Activated CD8-positive, alpha-beta T cell treated with anti-CD3 and anti-CD28 coated beads, Interleukin-2, amount 10 ng/mL, durations not matched to agents 7 days and 5 days (primary cell): ENCODE measurements at regions not wholly inside any gene's neighbourhood (a gene's known extent, or its start where the extent isn't known, plus 50 kb on each side); places are given as distances from the start of the nearest gene placed in this dataset.

Experiments
- ATAC-seq: fragments of 150-1000 bp; cut with Tn5 transposase; one replicate; pipeline ENCODE4 v1.10.0; 2021; ENCODE audit warnings: moderate library complexity
- CTCF ChIA-PET: fragments of 350-600 bp; sonication (Branson Sonifier 250); formaldehyde crosslinking; loops from one replicate; lab custom pipeline; 2021; ENCODE audit warnings: antibody characterized with exemption; lab: Charles Lee
- POLR2A ChIA-PET: fragments of 350-600 bp; sonication (Branson Sonifier 250); formaldehyde crosslinking; loops from one replicate; lab custom pipeline; 2021; ENCODE audit warnings: antibody characterized with exemption; lab: Charles Lee
- DNase-seq: peaks from one replicate; pipeline ENCODE4 v3.0.0-alpha.2; 2020
- H3K27ac Mint-ChIP-seq: one replicate; pipeline ENCODE4 v1.8.0; 2021; ENCODE audit warnings: mild to moderate bottlenecking, mixed read lengths
- H3K27me3 Mint-ChIP-seq: one replicate; pipeline ENCODE4 v1.8.0; 2021; ENCODE audit warnings: low read depth, mixed read lengths
- H3K36me3 Mint-ChIP-seq: one replicate; pipeline ENCODE4 v1.8.0; 2021; ENCODE audit warnings: low read depth, mixed read lengths
- H3K4me1 Mint-ChIP-seq: one replicate; pipeline ENCODE4 v1.8.0; 2021; ENCODE audit warnings: low read depth, mixed read lengths
- H3K4me3 Mint-ChIP-seq: one replicate; pipeline ENCODE4 v1.8.0; 2021; ENCODE audit warnings: mild to moderate bottlenecking, mixed read lengths
- H3K9me3 Mint-ChIP-seq: one replicate; pipeline ENCODE4 v1.8.0; 2022; ENCODE audit warnings: mixed read lengths; ENCODE audit not compliant: insufficient read depth

GRCh38 chr18:47411159-47411558 is 159.7 kb upstream of the SKOR2 start:
- Mint-ChIP-seq H3K9me3 (no peaks in the 10 kb centered on the region), H3K4me1 (no peaks in the 10 kb centered on the region), H3K4me3 (no peak overlapping the region), H3K27me3 (no peaks in the 10 kb centered on the region), H3K36me3 (no peaks in the 10 kb centered on the region), H3K27ac (no peak overlapping the region)
- ChIA-PET POLR2A (no interaction called here), CTCF (no interaction called here)
- ATAC-seq (no peak), DNase-seq (no peak)

GRCh38 chr18:47410139-47410538 is 158.7 kb upstream of the SKOR2 start:
- DNase-seq: no peak
- H3K36me3 Mint-ChIP-seq: no peaks in the 10 kb centered on the region
- H3K4me1 Mint-ChIP-seq: no peaks in the 10 kb centered on the region
- no peaks in the 10 kb centered on the region for H3K9me3 Mint-ChIP-seq
- no peak for ATAC-seq
- H3K4me3 Mint-ChIP-seq: no peak overlapping the region
- CTCF ChIA-PET: interaction anchor here (1.5 kb wide), 1 partner anchor 12 kb away, joined by 3 read pairs; no protein-coding TSS in a partner anchor
- POLR2A ChIA-PET: no interaction called here
- H3K27me3 Mint-ChIP-seq: no peaks in the 10 kb centered on the region
- H3K27ac Mint-ChIP-seq: no peak overlapping the region

GRCh38 chr18:47409519-47409918 is 158.1 kb upstream of the SKOR2 start:
- POLR2A ChIA-PET: no interaction called here
- Mint-ChIP-seq H3K27me3 (no peaks in the 10 kb centered on the region), H3K4me3 (no peak overlapping the region), H3K4me1 (no peaks in the 10 kb centered on the region), H3K36me3 (no peaks in the 10 kb centered on the region), H3K9me3 (no peaks in the 10 kb centered on the region), H3K27ac (no peak overlapping the region)
- ATAC-seq: no peak
- no peak for DNase-seq
- CTCF ChIA-PET: interaction anchor here (1.5 kb wide), 1 partner anchor 11 kb away, joined by 3 read pairs; no protein-coding TSS in a partner anchor

- Mint-ChIP-seq H3K4me3 (no peak overlapping the region), H3K36me3 (no peaks in the 10 kb centered on the region), H3K9me3 (no peaks in the 10 kb centered on the region), H3K27ac (no peak overlapping the region), H3K4me1 (no peaks in the 10 kb centered on the region), H3K27me3 (no peaks in the 10 kb centered on the region)
- ATAC-seq (no peak), DNase-seq (no peak)
- ChIA-PET POLR2A (no interaction called here), CTCF (no interaction called here)
Observed at GRCh38 chr18:47407736-47408135, 156.3 kb upstream of the SKOR2 start.

DNA sequence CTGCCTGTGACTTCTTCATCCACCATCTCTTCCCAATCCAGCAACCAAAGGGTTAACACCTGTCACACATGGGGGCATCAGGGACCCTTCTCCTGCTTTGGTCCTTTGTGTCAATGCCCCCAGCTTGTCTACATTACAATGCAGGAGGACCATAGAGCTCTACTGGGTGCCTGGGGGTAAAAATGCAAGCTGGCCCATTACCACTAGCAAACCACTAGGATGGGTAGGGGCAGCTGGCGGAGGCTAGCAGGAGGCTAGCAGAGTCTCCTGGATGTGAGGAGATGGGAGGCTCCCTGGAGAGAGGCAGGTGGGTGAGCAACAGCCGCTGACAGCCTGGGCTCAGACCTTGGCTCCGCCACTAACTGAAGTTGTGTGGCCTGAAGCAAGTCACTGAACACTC is 153.4 kb upstream of the SKOR2 start:
- DNase-seq: no peak
- ChIA-PET POLR2A (no interaction called here), CTCF (no interaction called here)
- no peak overlapping the region for H3K27ac Mint-ChIP-seq
- H3K36me3 Mint-ChIP-seq: no peaks in the 10 kb centered on the region
- no peaks in the 10 kb centered on the region for H3K9me3 Mint-ChIP-seq
- no peaks in the 10 kb centered on the region for H3K27me3 Mint-ChIP-seq
- ATAC-seq: no peak
- no peaks in the 10 kb centered on the region for H3K4me1 Mint-ChIP-seq
- no peak overlapping the region for H3K4me3 Mint-ChIP-seq

DNA sequence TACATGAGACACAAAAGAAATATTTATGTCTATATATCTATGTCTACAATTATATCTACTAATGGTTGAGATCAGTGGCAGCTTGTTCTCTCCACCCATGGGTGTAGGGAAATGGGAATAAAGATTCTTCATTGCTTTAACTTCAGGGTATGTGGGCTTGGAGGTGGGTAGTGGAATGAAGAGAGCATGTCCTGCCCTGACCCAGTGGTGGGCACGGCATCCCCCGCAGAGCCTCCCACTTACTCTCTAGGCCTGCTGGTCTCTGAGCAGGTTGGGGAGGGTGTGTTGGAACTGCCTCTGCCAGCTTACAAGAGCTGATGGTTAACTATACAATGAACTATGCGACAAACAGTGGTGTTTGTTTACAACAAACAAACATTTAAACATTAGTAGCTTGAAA is 152.5 kb upstream of the SKOR2 start:
- H3K27me3 Mint-ChIP-seq: no peaks in the 10 kb centered on the region
- no peak for ATAC-seq
- no peak overlapping the region for H3K27ac Mint-ChIP-seq
- no peaks in the 10 kb centered on the region for H3K36me3 Mint-ChIP-seq
- CTCF ChIA-PET: no interaction called here
- DNase-seq: no peak
- no peaks in the 10 kb centered on the region for H3K9me3 Mint-ChIP-seq
- POLR2A ChIA-PET: no interaction called here
- H3K4me3 Mint-ChIP-seq: no peak overlapping the region
- no peaks in the 10 kb centered on the region for H3K4me1 Mint-ChIP-seq

DNA sequence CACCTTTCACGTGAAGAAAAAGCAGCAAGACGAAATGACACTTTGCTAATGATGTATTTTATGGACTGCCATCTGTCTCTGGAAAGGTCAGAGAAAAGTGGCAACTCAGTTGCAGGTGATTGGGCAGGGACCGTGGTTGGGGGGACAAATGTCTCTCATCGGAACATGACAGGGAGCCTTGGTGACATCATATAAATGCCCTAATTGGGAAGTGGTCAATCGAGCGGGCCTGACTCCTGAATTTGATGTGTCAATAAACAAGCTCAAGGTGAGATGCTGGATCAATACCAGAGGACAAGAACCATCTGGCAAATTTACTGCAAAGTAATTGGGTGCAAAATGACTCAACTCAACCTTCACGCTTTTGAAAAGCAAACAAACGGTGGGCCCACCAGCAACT is 151.9 kb upstream of the SKOR2 start:
- Mint-ChIP-seq H3K36me3 (no peaks in the 10 kb centered on the region), H3K4me3 (no peak overlapping the region), H3K9me3 (no peaks in the 10 kb centered on the region), H3K27me3 (no peaks in the 10 kb centered on the region), H3K27ac (no peak overlapping the region), H3K4me1 (no peaks in the 10 kb centered on the region)
- no peak for DNase-seq
- no peak for ATAC-seq
- ChIA-PET CTCF (no interaction called here), POLR2A (no interaction called here)

DNA sequence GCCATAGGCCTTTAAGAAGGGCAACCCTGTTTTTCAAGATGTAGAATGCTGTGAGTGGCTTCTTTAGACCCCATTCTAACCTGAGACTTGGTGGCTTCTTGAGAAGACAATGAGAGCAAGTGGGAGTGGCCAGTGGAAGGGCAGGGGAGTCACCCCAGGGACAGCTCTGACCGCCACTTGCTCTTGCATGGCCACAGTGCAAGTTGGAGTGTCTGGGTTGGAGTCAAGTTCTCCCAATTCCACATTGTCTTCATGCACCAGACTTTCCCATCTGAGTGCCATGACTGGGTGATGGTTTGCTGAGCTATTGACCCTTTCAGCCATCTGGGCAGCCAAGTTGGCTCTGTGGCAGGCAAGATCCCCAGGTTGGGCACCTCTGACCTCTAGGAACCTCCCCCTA is 148.0 kb upstream of the SKOR2 start:
- no peaks in the 10 kb centered on the region for H3K27me3 Mint-ChIP-seq
- ATAC-seq (no peak), DNase-seq (no peak)
- ChIA-PET POLR2A (no interaction called here), CTCF (no interaction called here)
- H3K4me3 Mint-ChIP-seq: no peak overlapping the region
- H3K4me1 Mint-ChIP-seq: no peaks in the 10 kb centered on the region
- H3K36me3 Mint-ChIP-seq: no peaks in the 10 kb centered on the region
- H3K9me3 Mint-ChIP-seq: no peaks in the 10 kb centered on the region
- no peak overlapping the region for H3K27ac Mint-ChIP-seq

DNA sequence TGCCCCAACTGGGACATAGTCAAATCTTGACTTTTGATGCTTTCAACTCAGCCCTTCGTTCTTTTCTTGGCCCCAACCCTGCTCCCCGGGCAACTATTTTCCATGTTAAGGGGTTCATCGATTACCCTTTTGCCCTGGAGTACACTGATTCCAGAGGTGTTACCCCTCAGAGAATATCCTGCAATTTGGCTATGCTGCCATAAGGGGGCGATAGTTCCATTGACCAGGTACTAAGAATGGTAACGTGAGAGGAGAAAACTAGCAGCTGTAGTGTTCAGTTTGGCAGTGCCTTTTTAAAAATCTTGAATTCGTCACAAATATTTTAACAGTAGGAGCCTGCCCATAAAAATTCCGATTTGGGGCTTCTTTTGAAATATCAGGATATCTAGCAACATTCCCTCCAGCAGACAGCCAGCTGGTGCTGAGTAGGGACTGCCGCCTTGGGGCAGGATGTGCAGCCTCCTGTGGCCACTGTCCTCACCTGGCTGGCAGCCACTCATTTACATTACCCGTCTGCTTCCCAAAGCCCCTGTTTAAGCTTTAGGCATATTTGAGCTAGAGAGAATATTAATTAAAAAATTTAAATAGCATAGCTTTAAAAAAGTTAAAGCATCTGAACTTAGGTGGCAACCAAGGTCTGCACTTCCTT is 146.3 kb upstream of the SKOR2 start:
- H3K4me1 Mint-ChIP-seq: no peaks in the 10 kb centered on the region
- DNase-seq: peak; percentile 24
- H3K4me3 Mint-ChIP-seq: no peak overlapping the region
- ChIA-PET CTCF (interaction anchor here (0.7 to 1.1 kb wide), 4 partner anchors 9 to 643 kb away, joined by 3 to 6 read pairs (median 3); no protein-coding TSS in a partner anchor), POLR2A (no interaction called here)
- no peak for ATAC-seq
- no peaks in the 10 kb centered on the region for H3K27me3 Mint-ChIP-seq
- H3K9me3 Mint-ChIP-seq: no peaks in the 10 kb centered on the region
- H3K36me3 Mint-ChIP-seq: no peaks in the 10 kb centered on the region
- H3K27ac Mint-ChIP-seq: no peak overlapping the region

DNA sequence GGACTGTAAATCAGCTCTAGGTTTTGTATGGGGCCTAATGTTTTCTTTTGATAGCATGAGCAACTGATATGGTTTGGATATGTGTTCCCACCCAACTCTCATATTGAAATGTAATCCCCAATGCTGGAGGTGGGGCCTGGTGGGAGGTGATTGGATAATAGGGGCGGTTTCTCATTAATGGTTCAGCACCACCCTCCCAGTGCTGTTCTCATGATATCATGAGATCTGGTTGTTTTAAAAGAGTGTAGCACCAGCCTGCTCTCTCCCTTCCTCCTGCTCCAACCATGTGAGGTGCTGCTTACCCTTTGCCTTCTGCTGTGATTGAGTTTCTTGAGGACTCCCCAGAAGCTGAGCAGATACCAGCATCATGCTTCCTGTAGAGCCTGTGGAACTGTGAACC is 140.2 kb upstream of the SKOR2 start:
- H3K27me3 Mint-ChIP-seq: peaks cover 1% of the 10 kb centered on the region
- POLR2A ChIA-PET: no interaction called here
- H3K9me3 Mint-ChIP-seq: no peaks in the 10 kb centered on the region
- H3K36me3 Mint-ChIP-seq: no peaks in the 10 kb centered on the region
- H3K27ac Mint-ChIP-seq: no peak overlapping the region
- CTCF ChIA-PET: no interaction called here
- no peak for ATAC-seq
- no peak overlapping the region for H3K4me3 Mint-ChIP-seq
- no peak for DNase-seq
- no peaks in the 10 kb centered on the region for H3K4me1 Mint-ChIP-seq

- no peaks in the 10 kb centered on the region for H3K9me3 Mint-ChIP-seq
- no peaks in the 10 kb centered on the region for H3K36me3 Mint-ChIP-seq
- ChIA-PET CTCF (no interaction called here), POLR2A (no interaction called here)
- peaks cover 1% of the 10 kb centered on the region for H3K27me3 Mint-ChIP-seq
- no peak for ATAC-seq
- no peak overlapping the region for H3K27ac Mint-ChIP-seq
- no peak overlapping the region for H3K4me3 Mint-ChIP-seq
- H3K4me1 Mint-ChIP-seq: no peaks in the 10 kb centered on the region
- DNase-seq: no peak
Observed at GRCh38 chr18:47390410-47391024, 139.1 kb upstream of the SKOR2 start.

DNA sequence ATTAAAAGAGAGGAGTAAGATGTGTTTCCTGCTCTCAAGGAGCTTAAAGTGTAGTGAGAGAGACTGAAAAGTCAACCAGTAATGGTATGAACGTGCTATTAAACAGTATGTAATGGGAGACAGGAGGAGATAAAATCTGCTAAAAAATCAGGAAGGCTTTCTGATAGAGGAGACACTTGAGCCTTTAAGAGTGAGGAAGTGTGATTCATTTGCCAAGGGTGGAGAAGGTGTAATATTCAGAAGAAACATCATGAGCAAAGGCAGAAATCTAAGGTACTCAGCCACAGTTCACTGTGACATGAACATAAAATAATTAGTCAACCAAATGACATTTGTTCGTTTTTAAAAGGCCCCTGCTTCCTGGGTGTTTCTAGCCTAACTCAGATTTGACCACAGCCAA is 137.8 kb upstream of the SKOR2 start:
- no peak overlapping the region for H3K27ac Mint-ChIP-seq
- H3K4me3 Mint-ChIP-seq: no peak overlapping the region
- no peaks in the 10 kb centered on the region for H3K36me3 Mint-ChIP-seq
- no peaks in the 10 kb centered on the region for H3K4me1 Mint-ChIP-seq
- H3K27me3 Mint-ChIP-seq: peaks cover 1% of the 10 kb centered on the region
- no peak for DNase-seq
- POLR2A ChIA-PET: no interaction called here
- CTCF ChIA-PET: no interaction called here
- no peak for ATAC-seq
- H3K9me3 Mint-ChIP-seq: no peaks in the 10 kb centered on the region
